ENCODE measurements at regions not wholly inside any gene's neighbourhood (a gene's known extent, or its start where the extent isn't known, plus 50 kb on each side); places are given as distances from the start of the nearest gene placed in this dataset.
"Not testable (repeated sequence)": the region's sequence is repeated elsewhere in the genome, so short reads cannot be mapped to it uniquely, and the experiment has no call there.

DNA sequence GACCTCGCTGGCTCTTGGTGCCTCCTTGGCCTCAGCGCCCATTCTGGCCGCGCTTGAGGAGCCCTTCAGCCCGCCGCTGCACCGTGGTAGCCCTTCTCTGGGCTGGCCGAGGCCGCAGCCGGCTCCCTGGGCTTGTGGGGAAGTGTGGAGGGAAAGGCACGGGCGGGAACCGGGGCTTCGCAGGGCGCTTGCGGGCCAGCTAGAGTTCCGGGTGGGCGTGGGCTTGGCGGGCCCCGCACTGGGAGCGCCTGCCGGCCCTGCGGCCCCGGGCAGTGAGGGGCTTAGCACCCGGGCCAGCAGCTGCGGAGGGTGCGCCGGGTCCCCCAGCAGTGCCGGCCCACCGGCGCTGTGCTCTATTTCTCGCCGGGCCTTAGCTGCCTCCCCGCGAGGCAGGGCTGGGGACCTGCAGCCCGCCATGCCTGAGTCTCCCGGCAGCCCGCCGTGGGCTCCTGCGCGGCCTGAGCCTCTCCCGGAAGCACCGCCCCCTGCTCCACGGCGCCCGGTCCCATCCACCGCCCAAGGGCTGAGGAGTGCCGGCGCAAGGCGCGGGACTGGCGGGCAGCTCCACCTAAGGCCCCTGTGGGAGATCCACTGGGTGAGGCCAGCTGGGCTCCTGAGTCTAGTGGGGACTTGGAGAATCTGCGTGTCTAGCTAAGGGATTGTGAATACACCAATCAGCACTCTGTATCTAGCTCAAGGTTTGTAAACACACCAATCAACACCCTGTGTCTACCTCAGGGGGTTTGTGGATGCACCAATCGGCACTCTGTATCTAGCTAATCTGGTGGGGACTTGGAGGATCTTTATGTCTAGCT, 141.1 kb downstream of the SLCO4C1 start:
- DNase-seq: not testable (repeated sequence)

DNA sequence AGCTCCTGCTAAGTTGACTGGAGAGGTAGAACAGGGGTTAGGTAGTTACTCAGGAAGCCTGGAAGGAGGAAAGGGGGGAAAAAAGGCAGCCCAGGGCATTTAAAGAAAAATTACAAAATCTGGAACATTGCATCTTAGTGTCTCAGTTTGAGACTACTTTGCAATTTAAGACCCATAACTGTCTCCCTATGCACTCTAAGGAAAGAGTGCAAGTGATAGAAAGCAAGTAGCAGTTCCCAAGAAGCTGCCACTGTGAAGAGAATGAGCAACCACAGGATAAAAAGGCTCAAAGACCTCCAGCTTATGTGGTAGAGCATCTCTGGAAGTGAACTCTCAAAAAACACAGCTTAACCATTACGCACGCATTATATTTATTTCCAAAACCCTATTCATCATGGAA, 141.8 kb downstream of the SLCO4C1 start:
- DNase-seq: no peak

DNA sequence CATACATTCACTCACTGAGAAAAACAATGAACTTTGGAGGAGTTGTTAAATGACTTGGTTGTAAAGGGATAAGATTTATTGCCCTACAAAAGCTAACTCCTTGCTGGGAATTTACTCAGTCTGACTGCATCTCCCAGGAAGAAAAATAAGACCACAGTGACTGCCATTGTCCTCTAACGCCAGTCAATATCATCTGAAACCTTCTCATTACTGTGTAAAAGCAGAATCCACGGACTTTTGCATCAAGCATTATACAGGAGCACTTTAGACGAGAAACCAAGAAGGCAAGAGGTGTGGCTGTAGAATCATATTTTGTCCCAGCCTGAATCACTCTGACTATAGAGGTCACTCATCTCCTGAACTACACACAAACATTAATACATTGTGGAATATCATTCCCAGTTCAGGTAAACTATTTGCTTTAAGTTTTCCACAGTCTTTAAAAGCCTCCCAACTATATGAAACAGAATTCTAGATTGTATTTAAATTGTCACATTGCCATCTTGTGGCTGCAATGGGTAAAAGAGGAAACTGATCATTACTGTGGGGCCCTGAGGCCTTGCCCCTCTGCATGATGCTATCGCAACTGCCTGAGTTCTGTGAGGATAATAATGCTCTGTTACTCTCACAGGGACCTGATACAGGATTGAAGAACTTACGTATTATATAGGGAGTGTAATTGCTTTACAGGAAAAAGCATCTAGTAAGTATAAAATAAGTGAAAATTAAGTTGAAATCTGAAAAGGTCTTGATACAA, 142.9 kb downstream of the SLCO4C1 start:
- peak; percentile 55 for DNase-seq

DNA sequence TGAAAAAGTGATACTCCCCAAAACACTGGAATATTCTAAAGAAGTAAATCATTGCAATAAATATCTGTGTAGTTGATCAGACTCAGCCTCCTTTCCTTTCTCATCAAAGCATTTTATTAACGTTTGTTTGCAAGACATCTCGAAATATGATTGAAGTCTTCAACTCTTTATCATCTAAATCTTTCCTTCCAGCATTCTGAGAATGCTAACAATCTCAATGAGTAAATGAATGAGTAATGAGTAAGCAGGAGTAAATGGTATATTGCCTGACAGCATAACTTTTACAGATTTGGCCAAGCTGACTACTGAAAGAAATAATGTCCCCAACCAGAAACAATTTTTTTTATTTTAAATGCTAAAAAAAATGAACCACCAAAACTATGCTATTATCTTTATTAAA, 157.1 kb downstream of the SLCO4C1 start:
- no peak for DNase-seq

DNA sequence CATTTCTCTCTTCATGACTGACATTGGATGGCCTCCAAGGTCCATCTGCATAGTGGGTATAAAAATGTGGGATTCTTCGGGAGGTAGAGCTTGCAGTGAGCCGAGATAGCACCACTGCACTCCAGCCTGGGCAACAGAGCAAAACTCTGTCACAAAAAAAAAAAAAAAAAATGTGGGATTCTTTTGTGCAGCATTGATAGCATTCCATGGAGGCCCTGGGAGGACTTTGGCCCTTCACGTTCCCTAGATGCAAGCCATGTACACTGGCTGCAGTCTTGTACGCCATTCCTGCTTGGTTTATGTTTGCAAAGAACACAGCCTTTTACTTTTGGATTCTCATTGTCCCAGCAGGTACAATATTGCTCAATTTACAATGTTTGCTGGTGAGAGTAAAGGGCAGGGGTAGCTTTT, 157.8 kb downstream of the SLCO4C1 start:
- no peak for DNase-seq

DNA sequence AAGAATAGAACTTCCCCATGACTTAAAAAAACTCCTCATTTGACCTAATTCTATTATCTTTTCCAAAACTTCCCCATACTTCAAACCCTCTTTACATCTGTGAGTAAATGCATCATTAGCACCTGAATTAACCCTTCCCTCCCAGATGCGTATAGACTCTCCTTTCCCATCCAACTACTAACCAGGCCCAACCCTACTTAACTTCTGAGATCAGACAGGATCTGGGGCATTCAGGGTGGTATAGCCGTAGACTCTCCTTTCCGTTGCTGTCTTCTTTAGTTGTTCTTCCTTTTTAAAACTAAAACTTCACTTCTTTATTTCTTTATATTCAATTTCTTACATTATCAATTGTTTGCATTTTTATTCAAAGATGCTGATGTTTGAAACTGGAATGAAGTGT, 165.2 kb downstream of the SLCO4C1 start:
- no peak for DNase-seq

DNA sequence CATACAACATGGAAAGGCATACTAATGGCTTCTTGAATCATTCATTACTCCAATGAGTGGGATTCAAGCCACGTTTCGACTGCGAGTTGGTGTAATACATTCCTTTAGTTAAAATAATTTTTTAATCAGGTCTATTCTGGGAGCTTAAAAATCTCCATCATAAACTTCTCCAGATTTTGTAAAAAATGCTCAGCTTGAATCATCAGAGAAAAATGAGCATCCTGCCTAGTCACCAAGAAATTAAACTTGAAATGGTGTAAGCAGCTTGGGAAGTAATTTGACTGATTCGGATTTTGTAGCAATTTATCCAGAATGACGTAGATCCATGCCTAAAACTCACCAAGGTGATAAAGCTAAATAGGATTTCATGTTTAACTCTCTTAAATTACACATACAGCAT, 165.7 kb downstream of the SLCO4C1 start:
- no peak for DNase-seq

DNA sequence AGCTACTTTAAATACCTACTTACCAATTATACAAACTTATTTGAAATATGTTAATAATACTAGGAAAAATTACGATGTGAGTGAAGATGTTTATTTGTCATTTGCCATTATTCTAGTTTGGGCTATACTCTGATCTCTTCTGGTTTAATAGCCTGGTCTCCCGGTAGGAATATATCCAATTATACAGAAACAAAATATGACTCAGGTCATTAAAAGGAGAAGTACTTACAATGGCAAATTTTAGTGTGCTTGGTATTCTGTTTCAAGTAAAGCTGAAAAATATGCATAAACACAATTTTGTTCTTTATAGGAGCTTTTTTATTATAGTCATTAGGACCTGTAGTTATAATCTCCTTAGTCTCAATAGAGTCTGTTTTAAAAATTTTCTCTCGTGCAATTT, 176.8 kb downstream of the SLCO4C1 start:
- DNase-seq: no peak

DNA sequence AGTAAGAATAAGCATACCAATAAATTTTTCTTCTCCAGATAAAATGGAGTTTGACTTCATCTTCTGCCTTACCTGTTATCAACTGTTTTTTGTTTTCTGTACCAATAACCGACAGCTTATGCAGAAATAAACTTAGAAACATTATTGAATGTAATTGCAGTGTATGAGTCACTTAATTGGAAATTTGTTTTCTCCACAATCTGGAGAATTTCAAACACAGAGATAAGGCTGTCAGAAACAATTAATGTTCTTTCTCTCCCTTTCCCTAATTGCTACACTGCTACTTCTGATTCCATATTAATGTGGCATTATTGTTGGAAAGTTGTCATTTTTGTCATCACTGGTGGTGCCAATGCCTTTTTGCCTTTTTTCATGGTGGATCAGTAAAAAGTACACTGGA, 180.3 kb downstream of the SLCO4C1 start:
- no peak for DNase-seq

DNA sequence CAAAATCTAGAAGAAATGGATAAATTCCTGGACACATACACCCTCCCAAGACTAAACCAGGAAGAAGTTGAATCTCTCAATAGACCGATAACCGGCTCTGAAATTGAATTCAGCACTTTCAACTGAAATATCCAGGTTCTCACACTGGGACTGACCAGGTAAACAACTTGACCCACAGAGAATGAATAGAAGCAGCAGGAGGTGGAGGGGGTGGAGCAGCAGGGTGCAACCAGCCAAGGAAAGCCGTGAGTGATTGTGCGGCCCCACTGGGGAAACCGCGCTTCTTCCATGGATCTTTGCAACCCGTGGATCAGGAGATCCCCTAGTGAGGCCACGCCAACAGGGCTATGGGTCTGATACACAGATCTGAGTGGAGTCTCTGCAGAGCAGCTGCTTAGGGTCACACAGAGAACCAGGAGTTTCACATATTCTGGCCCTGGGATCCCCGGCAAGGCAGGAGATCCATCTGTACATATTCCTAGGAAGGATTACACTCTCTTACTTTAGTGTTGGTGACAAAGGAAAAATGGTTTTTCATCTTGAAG, 181.5 kb downstream of the SLCO4C1 start:
- DNase-seq: no peak

DNA sequence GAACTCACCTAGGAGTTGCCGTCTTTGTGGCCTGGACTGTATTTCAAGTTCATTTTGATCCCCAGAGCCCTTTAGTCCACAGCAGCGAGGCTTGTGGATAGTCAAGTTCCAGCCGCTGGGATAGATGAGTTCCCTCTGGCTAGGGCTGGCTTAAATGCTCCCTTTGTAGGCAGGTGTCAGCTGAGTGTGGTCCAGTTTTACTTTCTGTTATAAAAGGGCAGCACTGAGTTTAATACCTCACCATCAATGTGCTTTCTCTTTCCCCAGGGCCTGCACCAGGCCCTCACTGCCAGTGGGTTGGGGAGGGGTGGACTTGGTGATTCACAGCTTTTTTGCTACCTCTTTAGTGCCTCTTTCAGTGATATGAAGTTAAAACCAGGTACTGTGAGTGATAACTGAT, 188.2 kb downstream of the SLCO4C1 start:
- no peak for DNase-seq

DNA sequence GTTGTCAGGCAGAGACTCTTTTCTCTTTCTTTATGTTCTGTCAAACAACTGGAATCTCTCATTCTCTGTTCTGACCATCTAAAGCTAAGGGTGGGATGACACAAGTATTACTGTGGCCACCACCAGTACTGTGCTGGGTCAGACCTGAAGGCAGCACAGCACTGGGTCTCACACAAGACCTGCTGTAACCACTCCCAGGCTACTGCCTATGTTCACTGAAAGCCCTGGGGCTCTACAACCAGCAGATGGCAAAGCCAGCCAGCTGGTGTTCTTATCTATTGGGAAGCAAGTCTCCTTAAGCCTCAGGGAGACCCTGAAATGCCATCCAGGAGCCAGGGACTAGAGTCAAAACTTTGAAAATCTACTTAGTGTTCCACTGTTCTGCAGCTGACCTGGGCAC, 189.5 kb downstream of the SLCO4C1 start:
- DNase-seq: no peak

DNA sequence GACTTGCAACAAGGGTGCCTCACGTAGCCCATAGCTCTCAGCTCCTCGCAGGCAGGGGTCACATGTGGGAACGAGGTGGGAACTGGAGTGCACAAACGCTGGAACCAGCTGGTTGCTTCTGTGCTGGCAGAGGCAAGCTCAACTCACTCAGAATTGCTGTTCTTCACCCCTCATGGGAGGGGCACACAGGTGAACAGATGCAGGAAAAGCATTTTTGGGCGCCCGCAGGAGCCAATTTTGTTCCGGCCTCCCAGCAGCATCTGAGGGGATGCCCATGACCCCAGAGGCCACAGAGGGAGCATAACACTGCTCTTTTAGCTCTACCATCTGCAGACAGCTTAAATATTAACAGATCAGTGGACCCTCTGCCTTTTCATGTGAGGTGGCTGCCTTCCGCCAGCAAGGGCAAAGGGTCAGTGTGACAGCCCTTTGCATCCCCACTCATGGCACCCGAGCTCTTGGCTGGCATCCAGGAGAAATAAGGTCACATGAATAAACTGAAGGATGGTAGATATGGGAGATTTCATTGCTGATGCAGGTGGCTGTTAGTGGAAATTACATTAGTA, 196.2 kb downstream of the SLCO4C1 start:
- DNase-seq: no peak

DNA sequence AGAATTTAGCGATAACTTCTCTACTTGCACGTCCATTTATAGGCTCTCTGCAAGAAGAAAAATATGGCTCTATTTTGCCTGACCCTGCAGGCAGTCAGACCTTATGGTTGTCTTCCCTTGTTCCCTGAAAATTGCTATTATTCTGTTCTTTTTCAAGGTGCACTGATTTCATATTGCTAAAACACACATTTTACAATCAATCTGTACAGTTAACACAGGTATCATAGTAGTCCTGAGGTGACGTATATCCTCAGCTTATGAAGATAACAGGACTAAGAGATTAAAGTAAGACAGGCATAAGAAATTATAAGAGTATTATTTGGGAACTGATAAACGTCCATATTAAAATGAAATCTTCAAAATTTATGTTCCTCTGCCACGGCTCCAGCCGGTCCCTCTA, 197.0 kb downstream of the SLCO4C1 start:
- DNase-seq: not testable (repeated sequence)

DNA sequence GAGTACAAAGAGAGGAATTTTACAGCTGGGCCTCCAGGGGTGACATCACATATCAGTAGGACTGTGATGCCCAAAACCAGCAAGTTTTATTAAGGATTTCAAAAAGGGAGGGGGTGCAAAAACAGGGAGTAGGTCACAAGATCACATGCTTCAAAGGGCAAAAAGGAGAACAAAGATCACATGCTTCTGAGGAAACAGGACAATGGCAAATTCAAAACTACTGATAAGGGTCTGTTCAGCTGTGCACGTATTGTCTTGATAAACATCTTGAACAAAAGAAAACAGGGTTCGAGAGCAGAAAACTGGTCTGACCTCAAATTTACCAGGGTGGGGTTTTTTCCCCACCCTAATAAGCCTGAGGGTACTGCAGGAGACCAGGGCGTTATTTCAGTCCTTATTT, 197.5 kb downstream of the SLCO4C1 start:
- not testable (repeated sequence) for DNase-seq

DNA sequence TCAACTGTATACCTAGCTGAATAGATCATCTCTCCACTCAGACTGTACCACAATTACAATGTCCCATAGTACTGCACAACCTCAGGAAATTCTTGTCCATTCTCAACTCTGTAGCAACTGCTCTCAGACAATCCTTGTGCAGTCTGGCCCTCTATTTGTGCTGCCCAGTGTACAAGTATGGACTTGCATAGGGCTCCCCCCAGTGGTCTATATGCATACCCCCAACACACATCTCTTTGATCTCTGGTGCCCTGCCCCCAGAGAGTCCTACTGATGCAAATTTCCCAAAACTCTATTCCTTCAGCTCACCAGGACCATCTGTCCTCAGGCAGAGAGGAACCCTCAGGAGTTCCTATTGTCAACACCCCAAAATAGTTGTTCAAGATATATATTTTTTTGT, 205.3 kb downstream of the SLCO4C1 start:
- peak; percentile 10 for DNase-seq

DNA sequence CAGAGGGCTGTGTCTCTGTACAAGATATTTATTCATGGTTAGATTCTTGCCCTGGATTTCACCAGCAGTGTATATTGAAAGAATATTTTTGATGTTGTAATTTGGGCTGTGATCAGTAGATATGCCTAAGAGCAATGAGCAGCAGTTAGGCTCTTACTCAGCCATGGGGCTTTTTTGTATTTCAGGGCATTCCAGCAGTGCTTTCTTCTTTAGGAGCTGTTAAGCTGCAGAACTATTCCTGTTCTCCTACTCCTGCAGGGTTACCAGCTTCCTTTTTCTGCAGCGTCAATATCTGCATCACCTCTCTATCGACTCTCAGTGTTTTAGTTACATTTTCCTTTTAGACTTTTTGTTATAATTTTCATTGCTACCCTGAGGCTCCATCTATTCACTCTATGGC, 206.2 kb downstream of the SLCO4C1 start:
- no peak for DNase-seq

DNA sequence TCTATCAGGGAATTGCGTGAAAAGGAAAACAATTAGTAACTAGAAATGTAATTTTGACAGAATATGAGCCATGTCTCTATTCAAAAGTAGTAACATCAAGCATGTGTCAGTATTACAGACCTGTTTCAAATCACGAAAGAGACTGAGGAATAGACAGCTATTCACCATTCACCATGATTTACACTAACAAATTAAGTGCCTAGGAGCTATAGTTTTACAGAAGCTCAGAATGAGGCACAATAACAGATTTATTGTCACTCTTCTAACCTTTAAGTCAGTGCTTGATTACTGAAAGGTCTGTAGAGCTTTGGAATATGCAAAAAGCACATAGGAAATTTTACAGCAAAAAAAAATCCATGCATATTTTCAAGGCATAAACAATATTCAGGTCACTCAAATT, 208.2 kb downstream of the SLCO4C1 start:
- no peak for DNase-seq

DNA sequence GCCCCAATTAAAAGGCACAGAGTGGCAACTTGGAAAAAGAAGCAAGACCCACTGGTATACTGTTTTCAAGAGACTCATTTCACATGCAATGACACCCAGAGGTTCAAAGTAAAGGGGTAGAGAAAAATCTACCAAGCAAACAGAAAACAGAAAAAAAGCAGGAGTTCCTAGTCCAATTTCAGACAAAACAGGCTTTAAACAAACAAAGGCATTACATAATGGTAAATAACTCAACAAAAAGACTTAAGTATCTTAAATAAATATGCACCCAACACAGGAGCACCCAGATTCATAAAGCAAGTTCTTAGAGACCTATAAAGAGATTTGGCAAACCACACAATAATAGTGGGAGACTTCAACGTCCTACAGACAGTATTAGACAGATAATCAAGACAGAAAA, 215.8 kb downstream of the SLCO4C1 start:
- DNase-seq: no peak

DNA sequence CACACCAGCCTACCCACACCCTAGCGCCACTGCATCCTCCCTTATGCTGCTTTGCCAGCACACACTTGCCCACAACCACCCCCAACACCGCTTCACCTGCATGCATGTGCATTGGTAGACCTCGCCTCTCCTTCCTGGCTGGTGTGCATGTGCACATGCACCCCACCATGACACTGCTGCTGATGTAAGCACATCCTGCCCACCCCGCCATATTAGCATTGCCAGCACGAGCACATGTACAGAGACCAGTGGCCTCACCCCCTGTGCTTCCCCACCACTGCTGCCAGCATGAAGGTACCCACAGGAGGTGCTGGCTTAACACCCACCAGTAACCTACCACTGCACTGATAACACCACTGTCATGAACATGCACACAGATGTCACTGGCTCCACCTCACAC, 218.2 kb downstream of the SLCO4C1 start:
- no peak for DNase-seq

DNA sequence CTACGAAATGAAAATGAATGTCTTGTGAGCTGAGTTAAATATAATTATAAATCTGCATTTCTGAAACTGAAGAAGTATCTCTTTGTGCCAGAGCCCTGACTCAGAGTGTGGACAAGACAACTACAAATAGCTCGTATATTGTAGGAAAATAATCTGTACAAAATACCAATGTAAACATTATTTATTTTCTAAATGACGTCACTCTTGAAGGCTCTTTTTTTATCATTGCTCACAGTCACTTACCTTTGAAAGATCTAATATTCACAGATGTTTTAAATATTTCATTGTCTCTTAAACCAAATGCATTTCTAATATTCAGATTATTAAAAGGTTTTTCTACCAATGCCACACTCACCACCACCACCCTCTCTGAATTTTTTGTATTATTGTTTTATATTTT, 226.1 kb downstream of the SLCO4C1 start:
- DNase-seq: no peak

DNA sequence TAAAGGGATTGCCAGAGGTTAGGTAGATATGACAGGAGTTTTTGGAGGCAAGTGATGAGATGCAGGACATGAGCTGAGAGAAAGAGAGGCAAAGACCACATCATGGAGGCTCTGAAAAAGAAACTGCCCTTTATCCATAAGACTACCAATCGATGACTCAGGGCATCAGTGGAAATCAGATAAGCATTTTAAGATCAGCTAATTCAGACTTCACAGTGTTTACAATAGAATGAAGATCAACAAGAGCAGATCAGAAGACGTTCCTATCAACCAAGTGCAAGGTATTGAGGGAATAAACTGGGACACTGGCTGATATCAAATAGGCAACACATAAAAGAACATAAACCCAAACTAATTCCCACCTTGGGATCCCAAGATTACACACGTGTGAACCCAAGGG, 227.2 kb downstream of the SLCO4C1 start:
- DNase-seq: no peak

DNA sequence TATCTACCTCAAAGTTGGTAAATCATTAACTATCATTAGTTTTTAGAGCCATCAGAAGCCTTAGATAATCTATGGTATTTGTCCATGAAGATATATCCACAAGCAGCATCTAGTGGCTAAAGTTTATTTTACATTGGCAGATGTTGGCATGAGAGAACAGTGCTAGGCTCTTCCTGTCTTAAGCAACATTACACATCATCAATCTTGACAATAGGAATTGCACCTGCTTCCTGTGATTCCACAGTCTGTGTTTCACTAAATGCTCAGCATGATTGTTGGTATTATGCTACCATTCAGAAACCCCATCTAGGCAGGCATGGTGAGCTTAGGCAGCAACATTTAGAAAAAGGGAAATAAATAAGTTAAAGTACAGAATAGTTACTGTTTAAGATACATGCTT, 246.6 kb downstream of the SLCO4C1 start:
- no peak for DNase-seq
